K562 (cell line): ENCODE measurements at regions not wholly inside any gene's neighbourhood (a gene's known extent, or its start where the extent isn't known, plus 50 kb on each side); places are given as distances from the start of the nearest gene placed in this dataset.

Experiments
- ATAC-seq: fragments of 200-7000 bp; cut with Tn5 transposase; 3 replicates; pipeline ENCODE4 v1.9.1; 2020; ENCODE audit warnings: moderate library complexity
- BruUV-seq: library from RNA; stranded (reverse); fragments of 400-500 nt; replicated peaks from 2 replicates; lab custom pipeline; 2021; lab: Mats Ljungman, UMichigan
- CTCF ChIA-PET: fragments of 300-600 bp; formaldehyde crosslinking; extraction: SDS; loops from one replicate; lab custom pipeline; 2021; ENCODE audit warnings: low intra/inter-chr PET ratio; lab: Yijun Ruan, JAX
- POLR2A ChIA-PET: fragments of 300-600, 350-650 bp; sonication (Branson Sonifier 250); formaldehyde crosslinking; extraction: SDS; loops from one replicate; lab custom pipeline; 2021; ENCODE audit warnings: antibody characterized with exemption, inconsistent platforms; lab: Yijun Ruan, JAX
- DNase-seq, 4 experiments: peaks; one replicate each; pipeline versions ENCODE4 v3.0.0 to v3.0.0-alpha.2; 2011 to 2018; ENCODE audit warnings: low spot score in 3 of 4, mixed read lengths in 3 of 4; ENCODE audit errors: extremely low read depth in 1 of 4
- FAIRE-seq: peaks from 2 replicates; lab custom pipeline; 2011; peaks lifted over from hg19 to GRCh38; lab: Jason Lieb, UNC
- H2AFZ ChIP-seq: 2 replicates; pipeline ENCODE4 v1.6.0; 2011; ENCODE audit warnings: low read depth, low read length, control low read depth, inconsistent platforms
- H3K27ac ChIP-seq: fragments of 200-600 bp; 3 replicates; pipeline ENCODE4 v1.8.0; 2011; ENCODE audit warnings: low read depth, mild to moderate bottlenecking, control low read depth, inconsistent platforms, low read length, moderate library complexity, mixed read lengths; ENCODE audit errors: extremely low read depth
- H3K27me3 ChIP-seq, 2 experiments: fragments of 300-600 bp in 1 of 2; 2 replicates in 1 of 2; 3 replicates in 1 of 2; pipeline versions ENCODE4 v1.6.0 to v1.8.0; 2011; ENCODE audit warnings: inconsistent platforms in 2 of 2, low read length in 2 of 2, mild to moderate bottlenecking in 1 of 2, mixed read lengths in 1 of 2, moderate library complexity in 1 of 2; ENCODE audit not compliant: control insufficient read depth in 2 of 2, insufficient read depth in 2 of 2
- H3K36me3 ChIP-seq: fragments of 300-600 bp; 3 replicates; pipeline ENCODE4 v1.8.0; 2011; ENCODE audit warnings: mild to moderate bottlenecking, low read length, inconsistent platforms; ENCODE audit not compliant: control insufficient read depth, insufficient read depth
- H3K4me1 ChIP-seq, 2 experiments: fragments of 200-600 bp in 1 of 2; replicated peaks in 1 of 2; 2 replicates in 1 of 2; 3 replicates in 1 of 2; pipeline versions ENCODE4 v1.5.1 to v1.8.0; 2011; ENCODE audit warnings: inconsistent platforms in 2 of 2, low read length in 2 of 2, mild to moderate bottlenecking in 1 of 2, mixed read lengths in 1 of 2, moderate library complexity in 1 of 2; ENCODE audit not compliant: control insufficient read depth in 2 of 2, insufficient read depth in 2 of 2
- H3K4me2 ChIP-seq: 2 replicates; pipeline ENCODE4 v1.6.1; 2011; ENCODE audit warnings: low read length, control low read depth, inconsistent platforms, mixed read lengths; ENCODE audit not compliant: insufficient read depth
- H3K4me3 ChIP-seq: fragments of 200-600 bp; sonication (generic), shearing (Covaris generic); 2 replicates; pipeline ENCODE4 v1.5.1; 2016; ENCODE audit warnings: control low read depth, inconsistent platforms
- H3K79me2 ChIP-seq: fragments of 200-600 bp; 3 replicates; pipeline ENCODE4 v1.8.0; 2011; ENCODE audit warnings: low read length, inconsistent platforms; ENCODE audit not compliant: control insufficient read depth, insufficient read depth
- H3K9ac ChIP-seq, 2 experiments: 2 replicates each; pipeline versions ENCODE4 v1.6.0 to v1.6.1; 2011; ENCODE audit warnings: low read depth in 2 of 2, low read length in 2 of 2, control low read depth in 1 of 2, inconsistent platforms in 1 of 2, mild to moderate bottlenecking in 1 of 2, mixed read lengths in 1 of 2; ENCODE audit not compliant: insufficient read depth in 1 of 2
- H3K9me1 ChIP-seq: one replicate; pipeline ENCODE4 v1.6.0; 2011; ENCODE audit warnings: inconsistent platforms, mild to moderate bottlenecking, low read length, moderate library complexity; ENCODE audit not compliant: control insufficient read depth, insufficient read depth
- H3K9me3 ChIP-seq: replicated peaks from 2 replicates; pipeline ENCODE4 v1.5.1; 2011; ENCODE audit warnings: low read depth, low read length, inconsistent platforms; ENCODE audit not compliant: control insufficient read depth, insufficient read depth
- H4K20me1 ChIP-seq: replicated peaks from 2 replicates; pipeline ENCODE4 v1.6.1; 2011; ENCODE audit warnings: low read length, inconsistent platforms, mixed read lengths; ENCODE audit not compliant: control insufficient read depth, insufficient read depth
- DIDO1 ChIP-seq: fragments of 450-650 bp; IDR thresholded peaks from 2 replicates; pipeline ENCODE4 v1.6.1; 2016; ENCODE audit warnings: low read depth, missing biosample characterization, missing genetic modification characterization
- HMBOX1 ChIP-seq: sonication (generic); IDR thresholded peaks from 2 replicates; pipeline ENCODE4 v1.6.1; 2016
- MTA1 ChIP-seq: fragments of 450-650 bp; IDR thresholded peaks from 2 replicates; pipeline ENCODE4 v1.6.1; 2017; ENCODE audit warnings: borderline replicate concordance
- POU5F1 ChIP-seq: fragments of 150-350 bp; IDR thresholded peaks from 2 replicates; pipeline ENCODE4 v1.6.1; 2014; ENCODE audit warnings: borderline replicate concordance, low read length, low read depth, mild to moderate bottlenecking; ENCODE audit not compliant: partially characterized antibody
- PURB ChIP-seq: sonication (generic); formaldehyde crosslinking; IDR thresholded peaks from 2 replicates; pipeline ENCODE4 v1.9.0; 2021; ENCODE audit warnings: low read depth, mild to moderate bottlenecking, missing genetic modification reagents
- RBM39 ChIP-seq: fragments of 200-400 bp; formaldehyde crosslinking; optimal IDR thresholded peaks from 2 replicates; pipeline ENCODE3; 2018; ENCODE audit warnings: low read depth, low read length
- SAP30 ChIP-seq: fragments of 200-600 bp; sonication (generic); IDR thresholded peaks from 2 replicates; pipeline ENCODE4 v1.6.1; 2012; ENCODE audit warnings: borderline replicate concordance, low read depth, mild to moderate bottlenecking, moderate library complexity, low read length, control low read depth, inconsistent platforms; ENCODE audit not compliant: insufficient read depth, poor library complexity, severe bottlenecking
- SPI1 ChIP-seq: IDR thresholded peaks from 2 replicates; pipeline ENCODE4 v1.6.1; 2011; ENCODE audit warnings: low read depth, low read length, control low read depth, borderline replicate concordance
- USF1 ChIP-seq: sonication (generic); formaldehyde crosslinking; IDR thresholded peaks from 2 replicates; pipeline ENCODE4 v1.9.0; 2022; ENCODE audit warnings: mild to moderate bottlenecking, missing genetic modification reagents
- ZC3H11A ChIP-seq: IDR thresholded peaks from 2 replicates; pipeline ENCODE4 v1.6.1; 2012; ENCODE audit warnings: low read depth, low read length, improper control_type of control experiment
- ZKSCAN1 ChIP-seq: fragments of 150-350 bp; IDR thresholded peaks from 2 replicates; pipeline ENCODE4 v1.6.1; 2016; ENCODE audit warnings: low read depth, low read length
- ZNF124 ChIP-seq: sonication (generic); formaldehyde crosslinking; IDR thresholded peaks from 2 replicates; pipeline ENCODE4 v1.8.1; 2022; ENCODE audit warnings: missing genetic modification reagents
- ZNF140 ChIP-seq: fragments of 250-450 bp; sonication (Bioruptor Pico); IDR thresholded peaks from 2 replicates; pipeline ENCODE4 v1.8.0; 2021; ENCODE audit warnings: moderate library complexity, mild to moderate bottlenecking, inconsistent platforms
- ZNF589 ChIP-seq: fragments of 200-800 bp; sonication (Bioruptor generic); IDR thresholded peaks from 2 replicates; pipeline ENCODE4 v1.6.1; 2016; ENCODE audit warnings: low read depth, missing genetic modification characterization, missing compliant biosample characterization
- ZNF764 ChIP-seq: fragments of 250-450 bp; sonication (Bioruptor Pico); IDR thresholded peaks from 2 replicates; pipeline ENCODE4 v1.4.0; 2020; ENCODE audit warnings: low read depth, mild to moderate bottlenecking, moderate library complexity
- WGBS: fragments of 100-300 bp; shearing (Covaris generic); methylation state at CpG from one replicate; pipeline ENCODE4 v1.1.6; 2016; ENCODE audit warnings: low coverage, mixed read lengths; ENCODE audit not compliant: insufficient coverage; ENCODE audit errors: missing lambda C conversion rate; 5-methylcytosine and 5-hydroxymethylcytosine counted together
- in situ Hi-C: fragments of 300-500 bp; cut with MboI; formaldehyde crosslinking; loops from 4 replicates; pipeline ENCODE4 v1.15.0; 2018; ENCODE audit warnings: inconsistent platforms, mixed read lengths
- intact Hi-C: fragments of 100-400 bp; cut with micrococcal nuclease; formaldehyde crosslinking; loops from 2 replicates; pipeline ENCODE4 v1.14.2; 2022

GRCh38 chr13:24617256-24618010 is 62.8 kb upstream of the ATP12A start:
- H3K9me1 ChIP-seq, result no peaks in the 10 kb centered on the region
- no peak overlapping the region for H2AFZ ChIP-seq
- H3K4me3 ChIP-seq, result no peak overlapping the region
- no peak for ATAC-seq
- H3K4me1 ChIP-seq, result no peaks in the 10 kb centered on the region; a peak in 1 of 5 replicates
- BruUV-seq, result no TSS peak
- ChIA-PET CTCF (no interaction called here), POLR2A (no interaction called here)
- intact Hi-C loops, result no loop called here
- no peaks in the 10 kb centered on the region for H3K79me2 ChIP-seq
- H3K4me2 ChIP-seq, result no peak overlapping the region
- no peaks in the 10 kb centered on the region for H4K20me1 ChIP-seq
- in situ Hi-C loops, result no loop called here
- no peak overlapping the region for H3K27ac ChIP-seq
- FAIRE-seq, result no peak
- H3K27me3 ChIP-seq, result peaks cover 0 to 6% of the 10 kb centered on the region in 2 experiments; a peak in 1 of 5 replicates
- no peaks in the 10 kb centered on the region for H3K9me3 ChIP-seq
- no peak for DNase-seq
- TF ChIP-seq HMBOX1 (no peak), ZC3H11A (no peak), MTA1 (no peak), PURB (CRISPR knock-in tag) (no peak), SPI1 (no peak), ZKSCAN1 (no peak), DIDO1 (tag) (no peak), USF1 (CRISPR knock-in tag) (no peak), SAP30 (no peak), ZNF764 (CRISPR knock-in tag) (no peak), ZNF140 (no peak), ZNF124 (no peak), ZNF589 (CRISPR knock-in tag) (no peak), RBM39 (no peak), POU5F1 (no peak)
- no peak overlapping the region for H3K9ac ChIP-seq
- WGBS, result 36% methylated on average over 11 of the region's 12 CpGs
- H3K36me3 ChIP-seq, result no peaks in the 10 kb centered on the region
